HG03280 (cell line): ENCODE measurements at regions not wholly inside any gene's neighbourhood (a gene's known extent, or its start where the extent isn't known, plus 50 kb on each side); places are given as distances from the start of the nearest gene placed in this dataset.
A peak's percentile ranks its signal among the peaks of the same experiment; 100 is the strongest.
"Not testable (repeated sequence)": the region's sequence is repeated elsewhere in the genome, so short reads cannot be mapped to it uniquely, and the experiment has no call there.

ENCODE experiments used
- ATAC-seq: cut with Tn5 transposase; IDR thresholded peaks from one replicate; pipeline ENCODE4 v1.9.1; 2021; ENCODE audit warnings: mild to moderate bottlenecking, moderate library complexity; ENCODE audit not compliant: unreplicated experiment

DNA sequence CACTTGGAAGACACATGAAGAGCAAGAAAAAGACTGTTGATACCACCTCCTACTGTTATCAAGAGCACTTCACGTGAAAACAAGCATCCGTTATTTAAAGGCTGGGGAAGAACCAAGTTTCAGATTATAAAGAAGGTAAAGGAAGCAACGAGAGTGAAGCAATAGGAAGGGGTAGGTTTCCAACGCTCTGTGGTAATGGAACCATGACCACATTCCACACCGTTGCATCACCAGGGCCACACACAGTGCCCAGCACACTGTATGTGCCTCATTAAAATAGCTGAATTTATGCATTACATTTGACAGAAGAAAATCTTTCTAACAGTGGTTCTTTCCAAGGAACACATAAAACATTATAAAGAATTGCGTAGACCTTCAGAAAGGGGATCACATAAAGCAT lies 435.8 kb downstream of the MRPL39 start:
- no peak for ATAC-seq

DNA sequence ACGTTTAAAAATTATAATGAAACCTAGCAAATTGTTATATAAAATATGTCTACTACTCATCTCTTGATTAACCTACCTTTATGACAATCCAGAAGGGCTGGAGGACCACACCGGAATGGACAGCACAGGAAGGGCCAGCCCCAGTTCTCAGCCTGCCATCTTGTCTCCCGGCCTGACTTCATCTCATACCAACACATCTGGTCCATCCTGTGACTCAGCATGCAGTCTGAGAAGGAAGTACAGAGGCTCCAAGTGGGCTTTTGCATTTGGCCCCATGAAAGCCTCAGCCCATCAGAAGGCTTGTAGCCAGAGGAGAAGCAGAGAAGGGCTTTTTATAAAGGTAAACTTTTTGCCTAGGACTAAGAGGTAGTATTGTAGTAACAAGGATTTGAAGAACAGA lies 436.6 kb downstream of the MRPL39 start:
- ATAC-seq = no peak

DNA sequence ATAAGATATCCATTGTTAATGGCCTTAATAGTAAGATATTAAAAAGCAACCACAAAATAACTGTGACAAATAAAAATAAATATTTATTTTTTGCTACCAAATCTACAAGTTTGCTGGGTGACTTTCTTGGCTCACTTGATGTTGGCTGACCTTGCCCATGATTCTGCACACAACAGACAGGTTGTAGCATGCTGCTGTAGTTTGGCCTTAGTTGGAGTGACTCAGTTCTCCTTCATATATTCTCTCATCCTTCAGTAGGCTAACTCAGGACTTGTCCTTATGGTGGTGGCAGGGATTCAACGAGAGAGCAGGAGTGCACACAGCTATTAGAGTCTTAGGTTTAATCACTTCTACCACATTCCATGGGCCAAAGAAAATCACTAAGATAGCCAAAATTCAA lies 437.9 kb downstream of the MRPL39 start:
- no peak for ATAC-seq

DNA sequence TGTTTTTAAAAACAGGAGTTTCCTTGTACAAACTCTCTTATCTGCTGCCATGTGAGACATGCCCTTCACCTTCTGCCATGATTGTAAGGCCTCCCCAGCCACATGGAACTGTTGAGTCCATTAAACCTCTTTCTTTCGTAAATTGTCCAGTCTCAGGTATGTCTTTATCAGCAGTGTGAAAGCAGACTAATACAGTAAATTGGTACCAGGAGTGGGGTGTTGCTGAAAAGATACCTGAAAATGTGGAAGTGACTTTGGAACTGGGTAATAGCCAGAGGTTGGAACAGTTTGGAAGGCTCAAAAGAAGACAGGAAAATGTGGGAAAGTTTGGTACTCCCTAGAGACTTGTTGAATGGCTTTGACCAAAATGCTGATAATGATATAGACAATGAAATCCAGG lies 440.4 kb downstream of the MRPL39 start:
- not testable (repeated sequence) for ATAC-seq

DNA sequence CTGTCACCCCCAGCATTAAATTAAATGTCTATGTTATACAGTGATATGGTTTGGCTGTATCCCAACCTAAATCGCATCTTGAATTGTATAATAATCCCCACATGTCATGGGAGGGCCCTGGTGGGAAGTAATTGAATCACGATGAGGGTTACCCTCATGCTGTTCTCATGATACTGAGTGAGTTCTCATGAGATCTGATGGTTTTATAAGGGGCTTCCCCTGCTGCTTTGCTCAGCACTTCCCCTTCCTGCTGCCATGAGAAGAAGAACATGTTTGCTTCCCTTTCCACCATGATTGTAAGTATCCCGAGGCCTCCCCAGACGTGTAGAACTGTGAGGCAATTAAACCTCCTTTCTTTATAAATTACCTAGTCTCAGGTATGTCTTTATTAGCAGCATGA lies 445.7 kb downstream of the MRPL39 start:
- no peak for ATAC-seq

DNA sequence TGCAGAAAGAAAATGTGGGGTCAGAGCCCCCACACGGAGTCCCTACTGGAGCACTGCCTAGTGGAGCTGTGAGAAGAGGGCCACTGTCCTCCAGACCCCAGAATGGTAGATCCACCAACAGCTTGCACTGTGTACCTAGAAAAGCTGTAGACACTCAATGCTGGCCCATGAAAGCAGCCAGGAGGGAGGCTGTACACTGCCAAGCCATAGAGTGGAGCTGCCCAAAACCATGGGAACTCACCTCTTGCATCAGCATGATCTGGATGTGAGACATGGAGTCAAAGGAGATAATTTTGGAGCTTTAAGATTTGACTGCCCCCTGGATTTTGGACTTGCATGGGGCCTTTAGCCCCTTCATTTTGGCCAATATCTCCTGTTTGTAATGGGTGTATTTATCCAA lies 452.3 kb downstream of the MRPL39 start:
- ATAC-seq = not testable (repeated sequence)

DNA sequence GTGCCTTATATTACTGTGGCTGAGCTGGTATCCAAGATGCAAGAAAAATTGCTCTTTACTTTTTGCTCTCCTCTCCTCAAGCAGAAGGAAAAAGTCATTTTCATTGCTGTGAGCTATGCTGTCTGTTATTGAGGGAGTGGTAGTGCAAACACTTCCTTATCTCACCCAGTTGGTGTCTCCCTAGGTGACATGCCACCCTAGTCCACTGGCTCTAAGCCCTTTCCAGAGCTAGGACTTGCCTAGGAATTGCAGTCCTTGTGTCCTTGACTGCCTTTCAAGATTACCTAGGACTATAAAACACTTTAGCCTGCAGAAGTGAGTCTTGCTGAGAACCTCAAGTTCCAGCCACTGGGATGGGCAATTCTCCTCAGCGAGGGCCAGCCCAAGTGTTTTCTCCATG lies 458.3 kb downstream of the MRPL39 start:
- ATAC-seq = no peak

DNA sequence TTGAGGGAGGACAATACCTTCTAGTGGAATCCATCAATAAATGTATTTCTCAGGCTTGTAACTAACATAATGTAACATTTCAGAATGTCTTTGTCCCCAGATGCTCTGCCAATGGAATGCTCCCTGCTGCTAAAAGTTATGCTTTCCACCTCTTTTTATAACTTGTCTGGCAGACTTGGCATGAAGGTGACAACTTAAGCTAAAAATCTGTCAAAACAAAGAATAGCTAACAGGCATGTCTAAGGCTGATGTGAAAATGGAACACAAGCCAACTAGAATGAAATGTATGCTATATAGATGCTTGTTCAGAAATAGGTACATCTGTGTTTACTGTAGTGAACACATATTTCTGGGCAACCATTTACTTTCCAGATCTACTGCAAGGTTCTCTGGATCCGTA lies 467.9 kb downstream of the MRPL39 start:
- no peak for ATAC-seq

DNA sequence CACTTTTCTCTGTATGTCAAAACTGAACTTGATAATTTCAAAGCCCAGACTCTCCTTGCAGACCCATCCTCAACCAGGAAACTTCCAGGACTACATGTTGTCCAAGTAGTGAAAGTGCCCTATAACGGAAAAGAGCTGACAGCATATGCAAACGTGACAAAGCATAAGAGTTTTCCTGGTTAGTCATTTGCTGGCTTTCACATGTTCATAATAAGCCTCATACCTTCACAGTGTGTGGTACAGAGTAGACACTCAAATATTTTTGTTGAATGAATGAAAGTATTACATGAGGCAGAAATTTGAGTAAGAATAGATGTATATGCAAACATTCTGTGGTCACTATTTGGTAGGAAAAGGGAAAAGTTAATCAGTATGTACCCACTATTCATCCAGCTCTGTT lies 473.3 kb downstream of the MRPL39 start:
- ATAC-seq = no peak

DNA sequence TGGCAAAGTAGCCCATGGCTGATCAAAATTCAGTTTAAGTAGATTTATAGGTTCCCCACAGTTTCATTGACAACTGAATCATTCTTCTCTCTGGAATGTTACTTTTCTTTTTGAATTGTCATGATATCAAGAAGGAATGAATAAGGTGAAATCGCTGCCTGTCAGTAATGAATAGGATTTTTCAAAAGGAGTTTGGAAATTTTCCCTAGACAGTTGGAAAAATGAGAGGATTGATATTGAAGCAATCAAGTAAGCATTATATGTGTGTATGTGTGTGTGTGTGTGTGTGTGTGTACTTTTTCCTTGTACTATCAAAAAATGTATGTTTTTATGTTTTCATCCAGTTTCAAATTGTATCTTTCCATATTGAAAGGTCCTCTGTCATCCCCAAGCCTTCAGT lies 479.5 kb downstream of the MRPL39 start:
- no peak for ATAC-seq

DNA sequence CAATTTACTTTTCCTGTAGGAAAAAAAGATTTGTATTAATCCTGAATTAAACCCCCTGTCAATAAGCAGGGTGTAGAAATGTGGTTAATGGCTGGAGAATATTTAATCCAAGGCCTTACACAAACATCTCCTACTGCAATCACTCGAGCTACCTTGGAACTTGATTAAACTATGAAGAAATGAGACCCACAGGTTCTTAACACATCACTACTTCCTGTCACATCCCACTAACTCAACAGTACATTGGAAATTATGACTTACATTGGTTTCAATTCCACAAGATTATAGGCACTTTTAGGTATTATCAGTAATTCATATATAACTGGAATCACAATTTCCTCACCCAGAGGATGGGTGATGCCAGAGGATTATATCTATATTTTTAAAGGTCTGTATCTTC lies 480.3 kb downstream of the MRPL39 start:
- ATAC-seq = no peak

DNA sequence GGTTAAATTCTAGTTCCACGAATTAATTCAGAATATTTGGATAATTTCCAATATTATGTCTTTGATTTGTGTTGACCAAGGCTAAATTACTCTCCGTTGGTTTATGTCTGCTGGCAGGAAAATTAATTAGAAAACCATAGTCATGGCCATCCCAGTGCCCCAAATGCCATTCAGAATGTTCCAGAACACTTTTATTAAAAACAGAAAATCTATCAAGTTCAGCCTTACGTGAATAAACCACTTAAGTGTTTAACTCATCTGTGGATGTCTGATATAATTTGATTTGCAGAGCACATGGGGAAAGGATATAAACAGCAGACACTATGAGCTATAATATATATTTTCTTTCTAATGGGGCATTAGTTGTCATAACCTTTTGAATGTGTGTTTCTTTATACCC lies 480.7 kb downstream of the MRPL39 start:
- no peak for ATAC-seq

DNA sequence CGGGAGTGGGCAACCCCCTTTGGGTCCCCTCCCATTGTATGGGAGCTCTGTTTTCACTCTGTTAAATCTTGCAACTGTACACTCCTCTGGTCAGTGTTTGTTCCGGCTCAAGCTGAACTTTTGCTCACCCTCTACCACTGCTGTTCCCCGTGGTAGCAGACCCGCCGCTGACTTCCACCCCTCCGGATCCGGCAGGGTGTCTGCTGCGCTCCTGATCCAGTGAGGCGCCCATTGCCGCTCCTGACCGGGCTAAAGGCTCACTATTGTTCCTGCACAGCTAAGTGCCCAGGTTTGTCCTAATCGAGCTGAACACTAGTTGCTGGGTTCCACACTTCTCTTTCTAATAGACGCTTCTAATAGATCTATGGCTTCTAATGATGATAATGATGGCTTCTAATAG lies 488.6 kb downstream of the MRPL39 start:
- ATAC-seq = no peak

DNA sequence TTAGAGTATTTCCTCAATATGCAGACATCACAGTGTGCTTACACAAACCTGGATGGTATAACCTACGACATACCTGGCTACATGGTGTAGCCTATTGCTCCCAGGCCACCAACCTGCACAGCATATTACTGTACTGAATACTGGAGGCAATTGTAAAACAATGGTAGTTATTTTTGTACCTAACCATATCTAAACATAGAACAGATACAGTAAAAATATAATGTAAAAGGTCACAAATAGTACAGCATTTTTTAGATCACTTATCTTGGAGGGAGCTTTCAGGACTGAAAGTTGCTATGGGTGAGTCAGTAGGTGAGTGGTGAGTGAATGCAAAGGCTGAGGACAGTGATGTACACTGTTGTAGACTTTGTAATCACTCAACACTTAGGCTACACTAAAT lies 492.3 kb downstream of the MRPL39 start:
- ATAC-seq = peak; percentile 57

DNA sequence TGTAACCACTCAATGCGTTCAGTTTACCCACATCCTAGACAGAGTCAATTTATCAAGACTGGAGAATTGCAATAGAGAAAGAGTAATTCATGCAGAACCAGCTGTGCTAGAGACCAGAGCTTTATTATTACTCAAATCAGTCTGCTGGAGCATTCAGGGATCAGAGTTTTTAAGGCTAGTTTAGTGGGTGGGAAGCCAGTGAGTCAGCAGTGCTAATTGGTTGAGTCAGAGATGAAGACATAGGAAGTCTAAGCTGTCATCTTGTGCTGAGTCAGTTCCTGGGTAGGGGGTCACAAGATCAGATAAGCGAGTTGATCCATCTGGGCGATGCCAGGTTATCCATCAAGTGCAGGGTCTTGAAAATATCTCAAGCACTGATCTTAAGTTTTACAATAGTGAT lies 499.6 kb downstream of the MRPL39 start:
- ATAC-seq = no peak

DNA sequence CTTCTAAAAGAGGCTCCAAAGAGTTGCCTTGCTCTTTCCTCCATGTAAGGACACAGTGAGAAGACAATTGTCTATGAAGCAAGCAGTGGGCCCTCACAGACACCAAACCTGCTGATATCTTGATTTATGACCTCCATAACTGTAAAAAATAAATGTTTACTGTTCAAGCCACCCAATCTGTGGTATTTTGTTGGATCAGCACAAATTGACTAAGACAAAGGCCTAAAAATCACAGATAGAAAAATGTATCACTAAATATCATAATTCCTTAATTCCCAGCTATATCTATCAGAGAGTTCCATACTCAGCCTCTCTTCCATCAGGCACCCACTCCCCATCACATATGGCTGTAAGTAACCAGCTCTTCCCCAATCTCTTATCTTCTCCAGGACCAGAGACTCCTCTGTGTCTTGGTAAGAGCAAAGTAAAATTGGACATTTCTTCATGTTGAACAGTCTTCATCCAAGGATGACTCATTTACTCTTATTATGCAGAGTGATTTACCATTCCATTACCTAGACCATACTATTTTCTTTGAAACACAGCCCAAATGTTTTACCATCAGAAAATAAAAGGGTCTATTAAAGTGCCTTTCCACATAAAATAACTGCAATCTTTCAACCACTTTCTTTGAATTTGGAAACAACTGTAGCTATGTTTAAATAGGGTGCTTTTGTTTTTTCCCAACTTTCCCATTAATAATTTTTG lies 503.6 kb downstream of the MRPL39 start:
- no peak for ATAC-seq

DNA sequence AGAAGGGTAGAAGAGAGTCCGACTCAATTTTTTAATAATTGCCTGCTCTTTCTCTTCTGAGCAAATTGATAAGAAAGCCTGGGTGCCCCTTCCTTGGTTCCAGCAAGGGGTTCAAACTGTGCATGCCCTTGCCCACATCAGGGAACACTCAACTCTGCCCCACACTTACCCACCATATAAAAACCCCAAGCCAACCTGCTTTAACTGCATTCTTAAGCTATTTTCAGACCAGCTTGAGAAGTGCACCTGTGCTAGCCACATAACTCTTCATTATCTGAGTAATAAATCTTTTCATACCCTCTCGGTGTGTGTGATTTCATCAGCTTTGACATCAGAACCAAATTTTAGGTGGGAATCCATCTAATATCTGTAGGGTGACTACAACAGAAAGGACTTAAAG lies 509.6 kb downstream of the MRPL39 start:
- no peak for ATAC-seq

DNA sequence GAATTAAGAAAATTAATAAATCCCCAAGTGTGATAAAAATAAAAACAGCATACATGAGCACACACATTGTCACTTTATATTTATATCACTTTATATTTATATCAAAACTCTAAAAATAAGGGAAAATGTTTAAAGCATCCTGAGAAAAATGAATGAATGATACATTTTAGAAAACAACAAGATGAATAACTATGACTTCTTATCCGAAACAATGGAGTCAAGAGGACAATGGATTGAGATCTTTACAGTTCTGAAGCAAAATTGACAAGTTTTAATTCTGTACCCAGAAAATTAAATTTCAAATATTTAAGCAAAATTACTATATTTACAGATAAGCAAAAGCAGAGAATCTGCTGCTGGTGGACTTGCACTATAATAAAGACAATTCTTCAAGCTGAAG lies 512.6 kb downstream of the MRPL39 start:
- ATAC-seq = no peak

DNA sequence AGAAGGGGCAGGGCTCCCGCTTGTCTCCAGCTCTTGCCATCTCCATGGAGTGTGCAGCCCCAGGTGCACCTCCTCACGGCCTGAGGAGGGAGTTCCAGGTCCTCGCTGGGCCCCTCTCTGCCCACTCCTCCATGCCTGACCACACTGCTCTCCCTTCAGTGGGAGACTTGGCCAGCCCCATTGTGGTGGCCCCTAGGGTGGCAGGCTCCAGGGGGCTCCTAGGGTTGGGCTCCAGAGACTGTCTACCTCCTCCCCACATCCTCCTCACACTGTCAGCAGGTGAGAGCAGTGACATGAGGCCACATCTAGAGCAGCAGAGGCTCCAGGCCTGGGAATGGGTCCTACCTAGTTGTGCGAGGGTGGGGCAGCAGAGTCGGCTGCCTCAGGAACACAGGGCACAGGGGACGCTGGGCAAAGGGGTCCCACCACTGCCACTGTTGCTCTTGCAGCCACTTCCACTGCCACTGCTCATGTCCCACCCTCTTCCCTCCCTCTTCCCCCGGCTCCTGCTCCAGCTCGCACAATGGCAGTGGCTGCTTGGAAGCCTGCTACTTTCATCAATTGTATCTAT lies 514.8 kb downstream of the MRPL39 start:
- no peak for ATAC-seq

DNA sequence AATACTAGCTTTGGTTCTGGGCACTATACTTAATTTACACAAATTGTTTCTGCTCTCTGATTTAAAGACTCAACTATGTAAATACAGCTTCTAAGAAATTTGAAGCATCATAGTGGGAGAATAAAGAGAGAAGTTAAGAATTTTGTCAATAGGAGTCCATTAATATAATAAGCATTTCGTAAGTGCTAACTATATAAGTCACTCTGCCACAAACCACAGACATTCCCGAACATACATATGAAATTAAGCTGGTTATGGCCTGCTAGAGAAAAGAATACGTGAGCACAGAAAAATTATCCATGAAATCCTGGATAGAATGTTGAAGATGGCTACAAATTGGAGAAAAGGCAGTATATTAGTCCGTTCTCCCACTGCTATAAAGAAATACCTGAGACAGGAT lies 526.2 kb downstream of the MRPL39 start:
- ATAC-seq = no peak

DNA sequence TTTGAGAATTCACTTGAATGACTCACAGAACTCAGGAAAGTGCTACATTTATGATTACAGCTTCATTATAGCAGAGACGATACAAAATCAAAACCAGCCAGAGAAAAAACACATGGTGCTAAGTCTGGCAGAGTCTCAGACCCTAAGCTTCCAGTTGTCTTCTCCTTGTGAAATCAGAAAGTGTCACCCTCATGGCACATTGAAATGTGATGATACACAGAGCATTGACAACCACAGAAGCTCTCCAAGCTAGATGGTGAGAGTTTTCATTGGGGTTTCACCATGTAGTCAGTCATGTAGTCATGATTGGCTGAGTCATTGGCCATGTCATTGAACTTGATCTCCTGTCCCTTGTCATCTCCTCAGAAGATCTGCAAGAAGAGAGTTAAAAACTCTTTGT lies 526.6 kb downstream of the MRPL39 start:
- no peak for ATAC-seq

DNA sequence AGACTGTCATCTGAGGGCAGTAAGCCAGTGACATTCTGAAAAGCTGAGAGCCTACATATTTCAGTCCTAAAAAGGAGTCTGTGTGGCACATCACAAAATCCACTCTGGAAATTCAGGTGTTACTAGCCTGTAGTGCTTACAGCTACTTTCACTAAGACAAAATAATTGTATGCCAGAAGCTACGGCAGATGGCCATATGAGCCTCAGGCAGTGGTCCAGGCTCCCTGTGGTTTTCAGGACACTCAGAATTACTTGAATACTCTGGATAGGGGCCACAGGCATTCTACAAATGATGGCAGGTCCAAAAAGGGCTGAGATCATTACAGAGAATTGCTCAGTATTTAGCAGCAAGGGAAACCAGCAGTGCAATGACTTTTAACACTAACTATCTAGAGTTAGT lies 527.1 kb downstream of the MRPL39 start:
- no peak for ATAC-seq

DNA sequence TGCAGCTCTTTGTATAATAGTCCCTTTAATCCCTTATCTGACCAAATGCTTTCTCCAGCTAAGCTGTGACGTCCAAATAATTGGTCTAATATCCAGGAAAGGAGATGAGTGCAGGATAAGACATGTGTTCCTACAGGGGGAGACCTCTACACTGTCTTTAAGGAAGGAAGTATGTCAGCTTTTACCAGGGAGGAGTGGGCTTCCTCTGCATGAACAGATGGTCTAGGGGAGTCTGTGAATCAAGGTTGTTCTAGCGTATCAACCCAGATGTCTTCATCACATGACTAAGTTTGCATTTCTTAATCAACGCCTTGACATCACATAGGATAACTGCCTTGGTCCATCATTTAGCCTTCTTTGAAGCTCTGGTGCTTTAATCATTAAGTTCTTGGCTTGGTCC lies 528.2 kb downstream of the MRPL39 start:
- no peak for ATAC-seq
